Transverse colon (tissue), 4 donors: ENCODE measurements at regions not wholly inside any gene's neighbourhood (a gene's known extent, or its start where the extent isn't known, plus 50 kb on each side); places are given as distances from the start of the nearest gene placed in this dataset.

Experiments used
- DNase-seq: peaks from one replicate; pipeline ENCODE4 v3.0.0-alpha.2; 2019
- H3K27ac ChIP-seq, 4 donors: fragments of 200-600 bp; sonication (generic); 2 replicates each; pipeline ENCODE4 v1.5.1; 2016 to 2018; ENCODE audit warnings: inconsistent platforms in 4 of 4
- H3K27me3 ChIP-seq: fragments of 200-600 bp; sonication (generic); 2 replicates; pipeline ENCODE4 v1.5.1; 2017; ENCODE audit warnings: inconsistent platforms
- H3K36me3 ChIP-seq, 4 donors: fragments of 200-600 bp; sonication (generic); 2 replicates each; pipeline ENCODE4 v1.5.1; 2017 to 2019; ENCODE audit warnings: inconsistent platforms in 4 of 4
- H3K4me1 ChIP-seq, 4 donors: fragments of 200-600 bp; sonication (generic); 2 replicates each; pipeline ENCODE4 v1.5.1; 2017 to 2020; ENCODE audit warnings: inconsistent platforms in 4 of 4
- H3K4me3 ChIP-seq, 4 donors: fragments of 200-600 bp; sonication (generic); 1 replicate in 1 of 4; 2 replicates in 3 of 4; pipeline versions ENCODE4 v1.5.1 to v1.6.1; 2017 to 2019; ENCODE audit warnings: inconsistent platforms in 4 of 4
- H3K9me3 ChIP-seq, 2 donors: fragments of 200-600 bp; sonication (generic); 2 replicates each; pipeline ENCODE4 v1.5.1; 2017 to 2019; ENCODE audit warnings: inconsistent platforms in 2 of 2
- CTCF ChIP-seq, 5 experiments: fragments of 200-600 bp in 3 of 5; fragments of 450-650 bp in 2 of 5; sonication (generic) in 3 of 5; IDR thresholded peaks; 1 replicate in 2 of 5; 2 replicates in 3 of 5; pipeline ENCODE4 v1.5.1; 2016 to 2017; ENCODE audit warnings: antibody characterized with exemption in 5 of 5, inconsistent platforms in 3 of 5, mild to moderate bottlenecking in 2 of 5, moderate library complexity in 1 of 5
- EP300 ChIP-seq: sonication (generic); formaldehyde crosslinking; IDR thresholded peaks from one replicate; pipeline ENCODE4 v1.6.1; 2017; ENCODE audit warnings: antibody characterized with exemption, low read depth
- POLR2A ChIP-seq: fragments of 450-650 bp; IDR thresholded peaks from one replicate; pipeline ENCODE4 v1.6.1; 2016; ENCODE audit warnings: antibody characterized with exemption, mild to moderate bottlenecking, moderate library complexity
- POLR2AphosphoS5 ChIP-seq, 3 donors: sonication (generic); formaldehyde crosslinking; IDR thresholded peaks; one replicate each; pipeline ENCODE4 v1.6.1; 2016; ENCODE audit warnings: antibody characterized with exemption in 3 of 3
- WGBS, 2 donors: methylation state at CpG; one replicate each; pipeline ENCODE4 v1.1.5; 2018; ENCODE audit warnings: low coverage in 1 of 2; 5-methylcytosine and 5-hydroxymethylcytosine counted together
- in situ Hi-C, 4 donors: fragments of 200-750 bp; cut with MboI; loops; one replicate each; pipeline versions ENCODE4 v1.15.0 to v1.15.1; 2017; ENCODE audit warnings: low sequenced_read_pairs in 3 of 4, low pct_ligation_motif_present in 1 of 4, low pct_unique_long_range_greater_than_20kb in 1 of 4
- intact Hi-C: fragments of 100-400 bp; cut with DNase I; formaldehyde crosslinking; loops from one replicate; pipeline ENCODE4 v1.15.1; 2023; ENCODE audit warnings: low total_unique reads

- H3K27me3 ChIP-seq = no peaks in the 10 kb centered on the region
- TF ChIP-seq POLR2A = no peak
- no peak for TF ChIP-seq EP300
- TF ChIP-seq CTCF (IDR thresholded peaks at IDR 0.05) = no peak
- no peak for TF ChIP-seq POLR2AphosphoS5 (IDR thresholded peaks at IDR 0.05)
- in situ Hi-C loops (no loop called here), intact Hi-C loops (no loop called here)
- H3K4me3 ChIP-seq = no peak overlapping the region
- DNase-seq = no peak
- H3K4me1 ChIP-seq = no peaks in the 10 kb centered on the region
- no peaks in the 10 kb centered on the region for H3K9me3 ChIP-seq
- 88 to 92% methylated on average over 7 to 8 of the region's 8 CpGs for WGBS, 2 donors
- H3K36me3 ChIP-seq = no peaks in the 10 kb centered on the region
- H3K27ac ChIP-seq = no peak overlapping the region
These were observed 373.8 kb upstream of the ARGLU1 start for GRCh38 chr13:106941779-106942178.

GRCh38 chr13:106927421-106927820, 359.5 kb upstream of the ARGLU1 start:
- no peak overlapping the region for H3K27ac ChIP-seq
- no peaks in the 10 kb centered on the region for H3K9me3 ChIP-seq
- TF ChIP-seq POLR2A = no peak
- no peak for TF ChIP-seq POLR2AphosphoS5 (IDR thresholded peaks at IDR 0.05)
- TF ChIP-seq CTCF (IDR thresholded peaks at IDR 0.05) = no peak
- TF ChIP-seq EP300 = no peak
- intact Hi-C loops = no loop called here
- no peaks in the 10 kb centered on the region for H3K4me1 ChIP-seq
- no peaks in the 10 kb centered on the region for H3K36me3 ChIP-seq
- no peak overlapping the region for H3K4me3 ChIP-seq
- in situ Hi-C loops = no loop called here
- DNase-seq = no peak
- 78 to 88% methylated on average over 1 of the region's 1 CpG for WGBS, 2 donors
- H3K27me3 ChIP-seq = no peaks in the 10 kb centered on the region

GRCh38 chr13:106922384-106922783, 354.4 kb upstream of the ARGLU1 start:
- in situ Hi-C loops (loop anchor here in 1 of 4 donors (25.0 kb wide), 1 partner anchor 360 kb away; the partner anchor contains the start of gene ARGLU1), intact Hi-C loops (no loop called here)
- H3K36me3 ChIP-seq = no peaks in the 10 kb centered on the region
- DNase-seq = no peak
- TF ChIP-seq POLR2AphosphoS5 (IDR thresholded peaks at IDR 0.05) = no peak
- TF ChIP-seq POLR2A = no peak
- no peak for TF ChIP-seq CTCF (IDR thresholded peaks at IDR 0.05)
- no peak for TF ChIP-seq EP300
- peaks cover 0 to 11% (median 5%) of the 10 kb centered on the region in 4 donors for H3K4me1 ChIP-seq
- no peaks in the 10 kb centered on the region for H3K9me3 ChIP-seq
- no peak overlapping the region for H3K4me3 ChIP-seq
- H3K27me3 ChIP-seq = no peaks in the 10 kb centered on the region
- WGBS, 2 donors = 71 to 85% methylated on average over 3 to 6 of the region's 6 CpGs
- no peak overlapping the region for H3K27ac ChIP-seq

GRCh38 chr13:106919638-106920037, 351.7 kb upstream of the ARGLU1 start:
- 76 to 83% methylated on average over 7 to 13 of the region's 13 CpGs for WGBS, 2 donors
- H3K27ac ChIP-seq = no peak overlapping the region
- no peak for DNase-seq
- H3K4me1 ChIP-seq = peaks cover 0 to 14% (median 7%) of the 10 kb centered on the region in 4 donors
- no peaks in the 10 kb centered on the region for H3K9me3 ChIP-seq
- intact Hi-C loops (no loop called here), in situ Hi-C loops (loop anchor here in 1 of 4 donors (25.0 kb wide), 1 partner anchor 357 kb away; the partner anchor contains the start of gene ARGLU1)
- H3K4me3 ChIP-seq = no peak overlapping the region
- no peaks in the 10 kb centered on the region for H3K27me3 ChIP-seq
- H3K36me3 ChIP-seq = no peaks in the 10 kb centered on the region
- TF ChIP-seq POLR2A (no peak), POLR2AphosphoS5 (IDR thresholded peaks at IDR 0.05) (no peak), CTCF (IDR thresholded peaks at IDR 0.05) (no peak), EP300 (no peak)
